NCI-H1092 treated with DMSO at 0.1 percent for 48 hours (cell line): ENCODE measurements at regions not wholly inside any gene's neighbourhood (a gene's known extent, or its start where the extent isn't known, plus 50 kb on each side); places are given as distances from the start of the nearest gene placed in this dataset.

Source experiments
- DNase-seq: peaks from one replicate; lab custom pipeline; 2025; lab: John Stamatoyannopoulos, UW

DNA sequence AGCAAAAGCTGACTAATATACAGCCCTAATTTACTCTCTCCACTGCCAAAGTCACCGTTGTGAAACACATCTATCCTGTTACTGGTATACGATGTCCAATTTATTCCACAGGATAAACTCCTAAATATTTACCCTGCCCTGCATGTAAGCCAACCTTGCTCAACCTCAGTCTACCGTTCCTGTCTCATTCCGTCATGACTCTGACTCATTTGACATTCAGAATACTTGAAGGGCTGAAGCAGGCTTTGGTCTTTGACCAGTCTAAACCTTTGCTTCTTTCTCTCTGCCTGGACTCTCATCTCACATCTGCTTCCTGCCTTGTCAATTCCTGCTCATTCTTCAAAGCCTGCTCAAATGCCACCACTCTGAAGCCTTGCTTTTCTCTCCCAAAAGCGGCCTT lies 157.5 kb downstream of the SCP2D1 start:
- no peak for DNase-seq

DNA sequence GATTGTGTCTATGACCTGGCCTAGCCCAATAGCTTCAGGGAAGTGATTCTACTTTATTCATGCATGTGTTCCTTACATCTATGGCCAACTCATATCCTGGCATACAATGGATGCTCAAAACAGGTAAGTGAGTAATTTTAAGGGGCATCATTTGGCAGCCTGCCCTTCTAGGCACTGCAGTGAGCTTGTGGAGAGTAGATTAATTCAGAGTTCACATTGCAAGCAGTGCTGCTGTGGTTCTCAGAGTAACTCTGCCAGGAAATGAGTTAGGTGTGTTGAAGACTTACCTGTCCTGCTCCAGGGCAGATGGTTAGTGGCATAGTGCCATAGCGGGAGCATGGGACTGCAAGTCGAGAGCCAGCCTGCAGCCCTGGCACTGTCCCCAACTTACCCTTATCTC lies 158.0 kb downstream of the SCP2D1 start:
- DNase-seq: no peak

DNA sequence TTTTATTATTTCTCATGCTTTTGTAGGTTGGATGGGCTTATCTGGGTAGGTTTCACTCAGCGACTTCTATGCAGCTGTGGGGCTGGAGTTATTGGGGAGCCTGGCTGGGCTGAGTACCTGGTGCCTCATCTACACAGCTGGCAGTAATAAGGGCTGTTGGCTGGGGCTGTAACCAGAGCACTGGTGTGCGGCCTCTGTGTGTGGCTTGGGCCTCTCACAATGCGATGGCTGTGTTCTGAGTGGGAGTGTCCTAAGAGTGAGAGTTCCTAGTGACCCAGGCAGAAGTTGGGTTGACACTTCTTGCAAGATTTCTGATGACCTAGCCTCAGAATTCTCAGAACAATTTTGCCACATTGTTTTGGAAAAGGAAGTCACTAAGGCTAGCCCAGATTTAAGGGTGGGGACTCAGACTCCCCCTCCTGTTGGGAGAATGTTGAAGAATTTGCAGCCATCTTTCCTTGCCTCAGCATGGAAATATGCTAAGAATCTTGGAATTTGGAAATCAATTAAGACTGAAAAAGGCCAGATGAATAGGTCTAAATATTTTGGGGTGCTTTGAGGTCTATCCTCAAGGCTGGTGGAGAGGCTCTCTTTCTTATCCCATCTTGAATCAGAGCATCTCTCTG lies 158.8 kb downstream of the SCP2D1 start:
- DNase-seq: no peak

- no peak for DNase-seq
These were observed 160.1 kb downstream of the SCP2D1 start for GRCh38 chr20:18973529-18974173.

- no peak for DNase-seq
These were observed 161.1 kb downstream of the SCP2D1 start for GRCh38 chr20:18974660-18975059.

DNA sequence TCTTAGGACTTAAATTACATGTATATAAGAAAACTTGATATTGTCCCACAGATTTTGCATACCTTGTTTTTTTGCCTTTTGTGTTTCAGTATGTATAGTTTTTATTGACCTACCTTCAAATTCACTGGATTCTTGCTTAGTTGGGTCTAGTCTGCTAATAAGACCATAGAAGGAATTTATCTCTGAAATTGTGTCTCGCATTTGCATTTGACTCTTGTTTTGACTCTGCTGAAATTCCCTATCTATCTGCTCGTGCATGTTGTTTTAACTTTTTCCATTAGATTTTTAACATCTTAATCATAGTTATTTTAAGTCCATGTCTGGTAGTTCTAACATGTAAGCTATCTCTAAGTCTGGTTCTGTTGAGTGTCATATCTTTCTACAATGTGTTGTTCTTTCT lies 163.9 kb downstream of the SCP2D1 start:
- DNase-seq: no peak

DNA sequence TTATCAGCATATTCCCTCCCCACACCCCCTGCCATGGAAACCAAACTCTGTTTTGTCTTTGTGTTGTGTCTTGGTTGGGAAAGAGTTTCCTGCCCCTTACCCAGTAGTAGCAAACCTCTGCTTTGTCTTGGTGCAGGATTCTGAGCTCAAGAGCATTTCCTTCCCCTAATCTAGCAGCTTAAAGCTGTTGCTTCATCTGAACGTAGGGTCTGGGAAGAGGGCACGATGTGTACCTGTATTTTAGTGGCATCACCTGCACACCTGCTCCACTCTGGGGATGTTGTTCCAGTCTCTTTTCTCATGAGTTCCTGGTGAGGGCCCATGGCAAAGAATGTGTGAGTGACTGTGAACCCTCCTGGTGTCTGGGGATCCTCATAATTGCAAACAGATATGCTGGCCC lies 164.7 kb downstream of the SCP2D1 start:
- DNase-seq: no peak

DNA sequence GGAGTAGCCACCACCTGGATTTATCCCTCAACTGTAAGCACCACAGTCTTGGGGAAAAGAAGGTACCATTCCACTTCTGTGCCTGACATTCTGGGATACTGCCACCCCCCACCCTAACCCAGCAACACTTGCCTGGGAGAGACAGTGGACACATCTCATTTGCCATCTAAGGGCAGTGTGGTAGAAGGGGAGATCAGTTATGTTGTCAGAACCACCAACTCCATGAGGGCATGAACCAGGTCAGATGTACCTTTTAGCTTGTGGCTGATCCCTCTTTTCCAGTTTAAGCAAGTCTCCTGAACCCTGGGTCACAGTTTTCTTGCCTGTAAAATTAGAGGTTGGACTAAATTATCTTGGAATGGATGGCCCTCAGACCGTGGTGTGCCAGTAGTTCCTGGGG lies 165.5 kb downstream of the SCP2D1 start:
- no peak for DNase-seq

- DNase-seq: no peak
These were observed 168.5 kb downstream of the SCP2D1 start for GRCh38 chr20:18981962-18982539.

GRCh38 chr20:18983796-18984195 lies 170.2 kb downstream of the SCP2D1 start:
- peak; percentile 86 for DNase-seq

DNA sequence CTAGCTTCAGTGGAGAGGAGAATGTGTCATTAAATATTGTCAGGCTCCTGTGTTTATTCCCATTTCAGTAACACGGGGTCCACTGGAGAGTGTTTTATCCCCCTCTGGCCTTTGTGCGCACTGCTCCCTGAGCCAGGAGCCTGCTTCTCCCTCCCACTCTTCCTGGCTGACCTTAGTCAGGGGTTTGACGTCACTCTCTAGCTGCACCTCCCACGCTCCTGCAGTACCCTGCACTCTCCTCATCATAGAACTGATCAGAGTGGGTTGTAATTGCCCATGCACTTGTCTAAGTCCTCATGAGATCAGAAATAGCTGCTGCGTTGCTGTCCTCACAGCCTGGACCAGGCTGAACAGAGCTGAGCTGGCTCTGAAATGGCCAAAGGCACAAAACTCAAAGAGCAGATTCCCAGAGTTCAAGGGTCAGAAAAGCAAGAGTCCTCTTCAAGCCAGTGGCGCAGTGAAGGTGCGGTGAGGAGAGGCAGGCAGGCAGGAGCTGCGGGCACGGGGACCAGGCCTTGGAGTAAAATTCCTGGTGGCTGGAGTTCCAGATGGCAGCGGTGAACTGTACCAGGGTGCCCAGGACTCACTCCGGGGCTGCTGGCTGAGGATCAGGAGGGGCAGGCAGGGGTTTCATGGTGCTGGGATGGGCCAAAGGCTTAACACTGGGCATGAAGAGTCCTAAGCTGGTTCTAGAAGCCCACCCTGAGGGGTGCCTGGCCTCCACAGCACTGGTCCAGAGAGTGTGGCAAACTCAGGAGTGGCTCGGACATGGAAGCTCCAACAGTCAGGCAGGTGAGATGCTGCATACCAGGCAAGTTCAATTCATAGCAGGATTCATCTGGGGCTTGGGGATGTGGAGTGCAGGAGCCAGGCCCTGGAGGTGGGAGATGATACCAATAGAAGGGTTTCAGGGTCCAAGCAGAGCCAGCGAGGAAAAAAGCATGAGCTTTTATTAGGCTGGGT lies 170.9 kb downstream of the SCP2D1 start:
- peak; percentile 86 for DNase-seq

- no peak for DNase-seq
These were observed 172.0 kb downstream of the SCP2D1 start for GRCh38 chr20:18985551-18985950.

GRCh38 chr20:18986146-18986830 lies 172.7 kb downstream of the SCP2D1 start:
- DNase-seq: no peak

GRCh38 chr20:18986895-18987580 lies 173.5 kb downstream of the SCP2D1 start:
- DNase-seq: no peak

DNA sequence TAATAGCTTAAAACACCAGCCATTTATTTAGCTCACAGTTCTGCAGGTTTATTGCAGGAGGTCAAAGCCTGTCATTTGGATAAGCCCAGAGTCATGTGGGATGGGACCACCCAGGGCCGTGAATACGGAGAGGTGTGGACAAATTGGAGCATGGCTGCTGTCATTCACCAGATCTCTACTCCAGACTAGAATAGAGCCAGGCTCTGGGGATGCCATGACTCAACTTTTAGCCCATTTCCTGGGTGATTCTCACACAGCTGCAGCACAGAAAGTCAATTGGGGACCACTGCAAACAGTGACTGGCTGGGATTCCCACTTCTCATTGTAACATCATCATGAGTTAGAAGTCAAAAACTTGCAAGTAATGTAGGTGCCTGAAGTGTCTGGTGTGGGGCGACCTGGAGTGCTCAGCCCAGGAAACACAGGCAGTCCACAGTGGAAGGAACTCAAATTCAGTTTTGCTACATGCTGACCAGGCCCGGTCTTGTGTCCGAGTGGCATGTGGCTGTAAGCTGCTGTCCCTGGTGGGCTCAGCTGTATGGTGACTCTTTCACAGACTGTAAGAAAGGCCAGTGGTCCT lies 174.3 kb downstream of the SCP2D1 start:
- DNase-seq: no peak

- DNase-seq: no peak
These were observed 175.1 kb downstream of the SCP2D1 start for GRCh38 chr20:18988701-18989100.

- DNase-seq: no peak
These were observed 176.3 kb downstream of the SCP2D1 start for GRCh38 chr20:18989736-18990474.

DNA sequence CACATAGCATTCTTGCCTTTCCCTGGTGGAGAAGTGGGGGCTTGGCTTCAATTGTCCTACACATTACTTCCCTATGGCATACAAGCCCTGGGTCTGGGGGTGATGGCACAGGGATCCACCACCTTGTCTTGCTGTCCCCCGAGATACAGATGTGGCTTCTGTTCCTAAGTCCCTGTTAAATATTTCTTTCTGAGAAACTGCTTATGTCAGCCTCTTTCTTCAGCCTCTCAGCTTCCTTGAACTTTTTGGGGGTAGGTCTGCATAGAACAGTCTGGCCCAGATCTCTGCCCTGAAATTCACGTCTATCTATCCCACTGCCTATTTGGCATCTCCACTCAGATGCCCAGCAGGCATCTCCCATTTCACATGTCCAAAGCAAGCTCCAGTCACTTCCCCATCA lies 177.4 kb downstream of the SCP2D1 start:
- DNase-seq: no peak

- no peak for DNase-seq
These were observed 178.8 kb downstream of the SCP2D1 start for GRCh38 chr20:18992418-18992817.

GRCh38 chr20:18995455-18995854 lies 181.9 kb downstream of the SCP2D1 start:
- DNase-seq: no peak
